ENCODE measurements at regions not wholly inside any gene's neighbourhood (a gene's known extent, or its start where the extent isn't known, plus 50 kb on each side); places are given as distances from the start of the nearest gene placed in this dataset.
A peak's percentile ranks its signal among the peaks of the same experiment; 100 is the strongest.

GRCh38 chr2:134177351-134177931 is 76.4 kb upstream of the MGAT5 start:
- ChIA-PET POLR2A (no interaction called here), CTCF (interaction anchor here (1.1 to 1.2 kb wide), 2 partner anchors 28 to 30 kb away, joined by 3 read pairs; no protein-coding TSS in a partner anchor)
- WGBS (ENCODE audit: insufficient coverage), result 100% methylated on average over 10 of the region's 13 CpGs
- peak overlapping the region; percentile 95 for H3K27ac Mint-ChIP-seq
- no peaks in the 10 kb centered on the region for H3K27me3 ChIP-seq (replicated peaks in 1 of 4; ENCODE audit: control extremely low read depth in 1 of 4, control insufficient read depth in 3 of 4, insufficient read depth in 4 of 4, low read length in 3 of 4)
- peak overlapping the region; percentile 5 for H3K4me2 ChIP-seq (replicated peaks; ENCODE audit: low read depth, low read length, poor library complexity, severe bottlenecking)
- H3K9ac ChIP-seq (ENCODE audit: low read length), result no peak overlapping the region
- no peaks in the 10 kb centered on the region for H3K9me3 Mint-ChIP-seq (ENCODE audit: insufficient read depth)
- H3K9me3 ChIP-seq (ENCODE audit: control extremely low read depth in 1 of 3, control insufficient read depth in 2 of 3, insufficient read depth in 1 of 3, low read length in 2 of 3), result no peaks in the 10 kb centered on the region
- peaks cover 93% of the 10 kb centered on the region for H3K4me1 Mint-ChIP-seq
- H3K27me3 Mint-ChIP-seq, result no peaks in the 10 kb centered on the region
- H3K4me3 Mint-ChIP-seq, result peak overlapping the region; percentile 20
- no peak for TF ChIP-seq CTCF (IDR thresholded peaks at IDR 0.05)
- no peak for TF ChIP-seq EZH2 (IDR thresholded peaks at IDR 0.05; ENCODE audit: borderline replicate concordance, insufficient read depth, low read depth, low read length, poor library complexity, severe bottlenecking)
- no peak for ATAC-seq (ENCODE audit: low read depth)
- H2AFZ ChIP-seq (ENCODE audit: insufficient read depth, low read depth, low read length, poor library complexity, severe bottlenecking), result no peak overlapping the region
- H3K27ac ChIP-seq (ENCODE audit: low read length in 2 of 2), result peak overlapping the region in 1 of 2 donors; percentile 44
- no peak for DNase-seq
- H3K36me3 ChIP-seq (replicated peaks in 1 of 2; ENCODE audit: control extremely low read depth in 1 of 2, control insufficient read depth in 1 of 2, extremely low read depth in 1 of 2, insufficient read depth in 2 of 2, low read length in 1 of 2), result peaks cover 4 to 8% of the 10 kb centered on the region in 2 experiments
- H4K20me1 ChIP-seq (ENCODE audit: control insufficient read depth, insufficient read depth, low read length, poor library complexity, severe bottlenecking), result peaks cover 40% of the 10 kb centered on the region
- intact Hi-C loops (cut with micrococcal nuclease), result no loop called here
- H3K4me3 ChIP-seq (ENCODE audit: control extremely low read depth in 1 of 5, extremely low read depth in 1 of 5, insufficient read depth in 1 of 5, low read depth in 2 of 5, low read length in 4 of 5), result no peak overlapping the region
- H3K79me2 ChIP-seq (ENCODE audit: control insufficient read depth, insufficient read depth, low read length), result peaks cover 95% of the 10 kb centered on the region
- peaks cover 84 to 91% of the 10 kb centered on the region in 2 donors for H3K4me1 ChIP-seq (ENCODE audit: control insufficient read depth in 2 of 2, insufficient read depth in 2 of 2, low read length in 2 of 2)

- intact Hi-C loops (cut with micrococcal nuclease), result no loop called here
- Histone ChIP-seq H3K27ac (ENCODE audit: low read length in 2 of 2) (peak overlapping the region; percentile 0 to 68), H3K4me2 (replicated peaks; ENCODE audit: low read depth, low read length, poor library complexity, severe bottlenecking) (peak overlapping the region; percentile 5), H3K4me3 (ENCODE audit: control extremely low read depth in 1 of 5, extremely low read depth in 1 of 5, insufficient read depth in 1 of 5, low read depth in 2 of 5, low read length in 4 of 5) (no peak overlapping the region), H3K79me2 (ENCODE audit: control insufficient read depth, insufficient read depth, low read length) (peaks cover 95% of the 10 kb centered on the region), H3K27me3 (replicated peaks in 1 of 4; ENCODE audit: control extremely low read depth in 1 of 4, control insufficient read depth in 3 of 4, insufficient read depth in 4 of 4, low read length in 3 of 4) (no peaks in the 10 kb centered on the region), H4K20me1 (ENCODE audit: control insufficient read depth, insufficient read depth, low read length, poor library complexity, severe bottlenecking) (peaks cover 33% of the 10 kb centered on the region), H3K36me3 (replicated peaks in 1 of 2; ENCODE audit: control extremely low read depth in 1 of 2, control insufficient read depth in 1 of 2, extremely low read depth in 1 of 2, insufficient read depth in 2 of 2, low read length in 1 of 2) (peaks cover 4 to 8% of the 10 kb centered on the region in 2 experiments), H2AFZ (ENCODE audit: insufficient read depth, low read depth, low read length, poor library complexity, severe bottlenecking) (no peak overlapping the region), H3K9me3 (ENCODE audit: control extremely low read depth in 1 of 3, control insufficient read depth in 2 of 3, insufficient read depth in 1 of 3, low read length in 2 of 3) (no peaks in the 10 kb centered on the region), H3K9ac (ENCODE audit: low read length) (no peak overlapping the region), H3K4me1 (ENCODE audit: control insufficient read depth in 2 of 2, insufficient read depth in 2 of 2, low read length in 2 of 2) (peaks cover 81 to 92% of the 10 kb centered on the region in 2 donors)
- Mint-ChIP-seq H3K4me3 (peak overlapping the region; percentile 20), H3K4me1 (peaks cover 90% of the 10 kb centered on the region), H3K9me3 (ENCODE audit: insufficient read depth) (no peaks in the 10 kb centered on the region), H3K27ac (peak overlapping the region; percentile 95), H3K27me3 (no peaks in the 10 kb centered on the region)
- DNase-seq (peak; percentile 34), ATAC-seq (ENCODE audit: low read depth) (no peak)
- CTCF ChIA-PET, result interaction anchor here (1.1 to 1.3 kb wide), 3 partner anchors 28 to 59 kb away, joined by 3 to 7 read pairs (median 3); no protein-coding TSS in a partner anchor
- no CpG with 5 or more reads among the region's 3 CpGs for WGBS (ENCODE audit: insufficient coverage)
- TF ChIP-seq EZH2 (IDR thresholded peaks at IDR 0.05; ENCODE audit: borderline replicate concordance, insufficient read depth, low read depth, low read length, poor library complexity, severe bottlenecking), result no peak
- no peak for TF ChIP-seq CTCF (IDR thresholded peaks at IDR 0.05)
- POLR2A ChIA-PET, result interaction anchor here (0.5 kb wide), 1 partner anchor 740 kb away, joined by 3 read pairs; no protein-coding TSS in a partner anchor
These were observed 75.6 kb upstream of the MGAT5 start for GRCh38 chr2:134178138-134178877.
